Effector memory CD8-positive, alpha-beta T cell (primary cell): ENCODE measurements at regions not wholly inside any gene's neighbourhood (a gene's known extent, or its start where the extent isn't known, plus 50 kb on each side); places are given as distances from the start of the nearest gene placed in this dataset.

Source experiments
- ATAC-seq: fragments of 150-1000 bp; cut with Tn5 transposase; replicated peaks from 2 replicates; pipeline ENCODE4 v1.10.0; 2021; ENCODE audit warnings: mild to moderate bottlenecking, moderate library complexity
- DNase-seq, 3 experiments: peaks; one replicate each; pipeline ENCODE4 v3.0.0; 2021
- H3K27ac Mint-ChIP-seq, 2 donors: one replicate each; pipeline ENCODE4 v1.8.0; 2022; ENCODE audit warnings: mild to moderate bottlenecking in 2 of 2, mixed read lengths in 2 of 2, moderate library complexity in 2 of 2
- H3K27me3 Mint-ChIP-seq, 2 donors: one replicate each; pipeline ENCODE4 v1.8.0; 2022; ENCODE audit warnings: mixed read lengths in 2 of 2
- H3K36me3 Mint-ChIP-seq: one replicate; pipeline ENCODE4 v1.8.0; 2022; ENCODE audit warnings: mild to moderate bottlenecking, moderate library complexity, mixed read lengths; ENCODE audit not compliant: insufficient read depth
- H3K4me1 Mint-ChIP-seq, 2 donors: one replicate each; pipeline ENCODE4 v1.8.0; 2022; ENCODE audit warnings: low read depth in 2 of 2, mixed read lengths in 2 of 2
- H3K4me3 Mint-ChIP-seq, 2 donors: one replicate each; pipeline ENCODE4 v1.8.0; 2022; ENCODE audit warnings: mild to moderate bottlenecking in 2 of 2, mixed read lengths in 2 of 2, moderate library complexity in 2 of 2
- H3K9me3 Mint-ChIP-seq, 2 donors: one replicate each; pipeline ENCODE4 v1.8.0; 2022; ENCODE audit warnings: mixed read lengths in 2 of 2

GRCh38 chr3:176896165-176896564 is 301.1 kb downstream of the TBL1XR1 start:
- Mint-ChIP-seq H3K27me3 (peaks cover 54 to 68% of the 10 kb centered on the region in 2 donors), H3K36me3 (peaks cover 6% of the 10 kb centered on the region), H3K27ac (no peak overlapping the region), H3K9me3 (peaks cover 0 to 6% of the 10 kb centered on the region in 2 donors), H3K4me1 (no peaks in the 10 kb centered on the region), H3K4me3 (no peak overlapping the region)
- no peak for DNase-seq
- no peak for ATAC-seq

- Mint-ChIP-seq H3K27me3 (peaks cover 33 to 43% of the 10 kb centered on the region in 2 donors), H3K36me3 (no peaks in the 10 kb centered on the region), H3K4me3 (no peak overlapping the region), H3K27ac (no peak overlapping the region), H3K9me3 (no peaks in the 10 kb centered on the region), H3K4me1 (no peaks in the 10 kb centered on the region)
- DNase-seq (no peak), ATAC-seq (no peak)
Observed at GRCh38 chr3:176879710-176880109, 317.6 kb downstream of the TBL1XR1 start.

- no peak for ATAC-seq
Observed at GRCh38 chr3:176873261-176873660, 324.0 kb downstream of the TBL1XR1 start.

GRCh38 chr3:176872771-176873209 is 324.5 kb downstream of the TBL1XR1 start:
- peak overlapping the region in 1 of 2 donors; percentile 34 for H3K27ac Mint-ChIP-seq
- H3K4me1 Mint-ChIP-seq = peaks cover 8 to 9% of the 10 kb centered on the region in 2 donors
- ATAC-seq (peak; percentile 83), DNase-seq (peak; percentile 26 to 45 (median 41))
- H3K9me3 Mint-ChIP-seq = peaks cover 0 to 11% of the 10 kb centered on the region in 2 donors
- peaks cover 11 to 20% of the 10 kb centered on the region in 2 donors for H3K27me3 Mint-ChIP-seq
- no peak overlapping the region for H3K4me3 Mint-ChIP-seq
- H3K36me3 Mint-ChIP-seq = no peaks in the 10 kb centered on the region

More at GRCh38 chr3:176873261-176873660, 324.0 kb downstream of the TBL1XR1 start:
- Mint-ChIP-seq H3K36me3 (no peaks in the 10 kb centered on the region), H3K4me1 (peaks cover 7 to 9% of the 10 kb centered on the region in 2 donors), H3K27ac (peak overlapping the region; percentile 25 to 34), H3K27me3 (peaks cover 12 to 20% of the 10 kb centered on the region in 2 donors), H3K9me3 (peaks cover 0 to 9% of the 10 kb centered on the region in 2 donors), H3K4me3 (no peak overlapping the region)
- DNase-seq = no peak

- no peak for DNase-seq
Observed at GRCh38 chr3:176870451-176870850, 326.8 kb downstream of the TBL1XR1 start.

GRCh38 chr3:176867681-176868663 is 329.3 kb downstream of the TBL1XR1 start:
- Mint-ChIP-seq H3K27me3 (peaks cover 23 to 30% of the 10 kb centered on the region in 2 donors), H3K4me1 (peaks cover 7% of the 10 kb centered on the region in 2 donors), H3K9me3 (peaks cover 0 to 11% of the 10 kb centered on the region in 2 donors), H3K4me3 (no peak overlapping the region), H3K27ac (no peak overlapping the region), H3K36me3 (no peaks in the 10 kb centered on the region)
- ATAC-seq (no peak), DNase-seq (no peak)

More at GRCh38 chr3:176870451-176870850, 326.8 kb downstream of the TBL1XR1 start:
- H3K4me3 Mint-ChIP-seq = no peak overlapping the region
- no peak overlapping the region for H3K27ac Mint-ChIP-seq
- H3K9me3 Mint-ChIP-seq = peaks cover 0 to 11% of the 10 kb centered on the region in 2 donors
- peaks cover 5 to 21% of the 10 kb centered on the region in 2 donors for H3K27me3 Mint-ChIP-seq
- no peak for ATAC-seq
- H3K36me3 Mint-ChIP-seq = no peaks in the 10 kb centered on the region
- H3K4me1 Mint-ChIP-seq = peaks cover 8 to 9% of the 10 kb centered on the region in 2 donors

- Mint-ChIP-seq H3K9me3 (no peaks in the 10 kb centered on the region), H3K27me3 (peaks cover 27 to 49% of the 10 kb centered on the region in 2 donors), H3K27ac (no peak overlapping the region), H3K36me3 (no peaks in the 10 kb centered on the region), H3K4me3 (no peak overlapping the region), H3K4me1 (no peaks in the 10 kb centered on the region)
- ATAC-seq (no peak), DNase-seq (no peak)
Observed at GRCh38 chr3:176861137-176861536, 336.1 kb downstream of the TBL1XR1 start.

GRCh38 chr3:176856721-176857120 is 340.6 kb downstream of the TBL1XR1 start:
- H3K9me3 Mint-ChIP-seq = no peaks in the 10 kb centered on the region
- H3K36me3 Mint-ChIP-seq = no peaks in the 10 kb centered on the region
- no peak for ATAC-seq
- no peak for DNase-seq
- peaks cover 25 to 28% of the 10 kb centered on the region in 2 donors for H3K27me3 Mint-ChIP-seq
- H3K4me3 Mint-ChIP-seq = no peak overlapping the region
- H3K4me1 Mint-ChIP-seq = no peaks in the 10 kb centered on the region
- no peak overlapping the region for H3K27ac Mint-ChIP-seq

- no peak overlapping the region for H3K4me3 Mint-ChIP-seq
- H3K36me3 Mint-ChIP-seq = no peaks in the 10 kb centered on the region
- ATAC-seq = no peak
- no peak overlapping the region for H3K27ac Mint-ChIP-seq
- H3K9me3 Mint-ChIP-seq = no peaks in the 10 kb centered on the region
- no peak for DNase-seq
- peaks cover 25 to 27% of the 10 kb centered on the region in 2 donors for H3K27me3 Mint-ChIP-seq
- H3K4me1 Mint-ChIP-seq = no peaks in the 10 kb centered on the region
Observed at GRCh38 chr3:176855901-176856486, 341.3 kb downstream of the TBL1XR1 start.

- Mint-ChIP-seq H3K27ac (no peak overlapping the region), H3K4me3 (no peak overlapping the region), H3K9me3 (no peaks in the 10 kb centered on the region), H3K4me1 (no peaks in the 10 kb centered on the region), H3K36me3 (no peaks in the 10 kb centered on the region), H3K27me3 (peaks cover 19 to 25% of the 10 kb centered on the region in 2 donors)
- DNase-seq (no peak), ATAC-seq (no peak)
Observed at GRCh38 chr3:176855213-176855612, 342.1 kb downstream of the TBL1XR1 start.

GRCh38 chr3:176850498-176850897 is 346.8 kb downstream of the TBL1XR1 start:
- Mint-ChIP-seq H3K36me3 (no peaks in the 10 kb centered on the region), H3K27me3 (peaks cover 4 to 16% of the 10 kb centered on the region in 2 donors), H3K9me3 (no peaks in the 10 kb centered on the region), H3K4me3 (no peak overlapping the region), H3K4me1 (no peaks in the 10 kb centered on the region), H3K27ac (no peak overlapping the region)
- ATAC-seq (no peak), DNase-seq (no peak)

- DNase-seq (no peak), ATAC-seq (no peak)
- H3K27me3 Mint-ChIP-seq = peaks cover under 1 to 6% of the 10 kb centered on the region in 2 donors
- no peak overlapping the region for H3K27ac Mint-ChIP-seq
- no peaks in the 10 kb centered on the region for H3K36me3 Mint-ChIP-seq
- H3K9me3 Mint-ChIP-seq = no peaks in the 10 kb centered on the region
- H3K4me3 Mint-ChIP-seq = no peak overlapping the region
- no peaks in the 10 kb centered on the region for H3K4me1 Mint-ChIP-seq
Observed at GRCh38 chr3:176848431-176849214, 348.7 kb downstream of the TBL1XR1 start.

- no peaks in the 10 kb centered on the region for H3K36me3 Mint-ChIP-seq
- H3K4me1 Mint-ChIP-seq = no peaks in the 10 kb centered on the region
- peaks cover 6 to 13% of the 10 kb centered on the region in 2 donors for H3K27me3 Mint-ChIP-seq
- H3K9me3 Mint-ChIP-seq = no peaks in the 10 kb centered on the region
- no peak overlapping the region for H3K4me3 Mint-ChIP-seq
- DNase-seq (no peak), ATAC-seq (no peak)
- no peak overlapping the region for H3K27ac Mint-ChIP-seq
Observed at GRCh38 chr3:176842914-176843313, 354.4 kb downstream of the TBL1XR1 start.
